GM21528 (cell line): ENCODE measurements at regions not wholly inside any gene's neighbourhood (a gene's known extent, or its start where the extent isn't known, plus 50 kb on each side); places are given as distances from the start of the nearest gene placed in this dataset.

Experiments used
- ATAC-seq: cut with Tn5 transposase; IDR thresholded peaks from one replicate; pipeline ENCODE4 v1.9.1; 2021; ENCODE audit warnings: mild to moderate bottlenecking, moderate library complexity; ENCODE audit not compliant: unreplicated experiment, low FRiP score

DNA sequence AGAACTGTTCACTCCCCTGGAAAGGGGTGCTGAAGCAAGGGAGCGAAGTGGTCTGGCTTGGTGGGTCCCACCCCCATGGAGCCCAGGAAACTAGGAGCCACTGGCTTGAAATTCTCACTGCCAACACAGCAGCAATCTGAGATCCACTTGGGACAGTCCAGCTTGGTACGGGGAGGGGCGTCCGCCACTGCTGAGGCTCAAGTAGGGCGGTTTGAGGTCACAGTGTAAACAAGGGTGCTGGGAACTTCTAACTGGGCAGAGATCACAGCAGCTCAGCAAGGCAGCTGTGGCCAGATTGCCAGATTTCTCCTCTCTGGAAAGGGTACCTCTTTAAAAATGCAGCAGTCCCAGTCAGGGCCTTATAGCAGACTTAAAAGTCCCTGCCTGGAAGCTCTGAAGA is 53.9 kb upstream of the GALNTL6 start:
- no peak for ATAC-seq

DNA sequence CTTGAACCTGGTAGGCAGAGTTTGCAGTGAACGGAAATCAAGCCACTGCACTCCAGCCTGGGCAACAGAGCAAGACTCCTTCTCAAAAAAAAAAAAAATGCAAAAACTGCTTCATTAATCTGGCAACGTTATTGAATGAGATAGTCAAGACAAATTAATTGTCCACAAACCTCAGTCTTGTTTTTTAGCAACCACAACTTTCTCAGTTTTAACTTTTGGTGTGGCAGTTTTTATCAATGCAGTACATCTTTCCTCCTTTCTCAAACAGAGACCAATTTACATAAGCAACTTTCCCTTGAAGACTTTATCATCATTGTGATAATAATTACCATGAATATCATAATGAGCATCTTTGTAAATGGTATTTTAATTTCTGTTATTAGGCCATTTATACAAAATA is 61.7 kb upstream of the GALNTL6 start:
- ATAC-seq, result no peak

GRCh38 chr4:171746418-171746817 is 66.8 kb upstream of the GALNTL6 start:
- no peak for ATAC-seq

- no peak for ATAC-seq
These were observed 70.8 kb upstream of the GALNTL6 start for GRCh38 chr4:171742436-171742835.

DNA sequence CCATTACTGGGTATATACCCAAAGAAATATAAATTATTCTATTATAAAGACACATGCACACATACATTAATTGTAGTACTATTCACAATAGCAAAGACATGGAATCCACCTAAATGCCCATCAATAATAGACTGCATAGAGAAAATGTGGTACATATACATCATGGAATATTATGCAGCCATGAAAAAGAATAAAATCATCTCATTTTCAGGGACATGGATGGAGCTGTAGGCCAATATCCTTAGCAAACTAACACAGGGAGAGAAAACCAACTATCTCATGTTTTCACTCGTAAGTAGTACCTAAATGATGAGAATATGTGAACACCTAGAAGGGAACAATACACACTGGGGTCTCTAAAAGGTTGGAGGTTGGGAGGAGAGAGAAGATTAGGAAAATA is 86.0 kb upstream of the GALNTL6 start:
- no peak for ATAC-seq

DNA sequence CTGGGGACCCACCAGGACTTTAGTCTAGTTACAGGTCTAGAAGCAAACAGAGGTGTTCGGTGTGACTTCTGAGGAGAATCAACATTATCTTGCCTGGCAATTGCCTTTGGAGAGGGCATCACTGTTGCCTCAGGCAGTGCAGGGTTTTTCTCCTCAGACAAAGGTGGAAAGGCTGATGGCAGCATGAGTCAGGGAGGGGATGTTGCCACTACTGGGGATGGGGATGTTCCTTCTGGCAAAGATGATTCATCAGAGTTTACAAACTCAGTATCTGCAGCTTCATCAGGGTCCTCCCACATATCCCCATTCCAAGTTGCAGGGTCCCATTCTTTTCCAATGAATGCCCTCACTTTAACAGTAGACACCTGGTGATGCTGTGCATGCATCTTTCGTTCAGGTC is 91.3 kb upstream of the GALNTL6 start:
- ATAC-seq, result no peak

DNA sequence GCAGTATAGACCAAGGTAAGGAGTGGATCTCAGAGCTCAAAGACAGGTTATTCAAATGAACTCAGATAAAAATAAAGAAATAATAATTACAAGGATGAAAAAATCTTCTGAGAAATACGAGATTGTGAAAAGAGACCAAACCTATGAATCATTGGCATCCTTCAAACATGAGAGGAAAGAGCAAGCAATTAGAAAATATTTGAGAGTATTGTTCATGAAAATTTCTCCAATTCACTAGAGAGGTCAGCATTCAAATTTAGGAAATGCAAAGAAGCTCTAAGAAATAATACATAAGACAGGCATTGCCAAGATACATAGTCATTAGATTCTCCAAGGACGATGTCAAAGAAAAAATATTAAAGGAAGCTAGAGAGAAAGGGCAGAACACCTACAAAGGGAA is 93.5 kb upstream of the GALNTL6 start:
- no peak for ATAC-seq

GRCh38 chr4:171718665-171719064 is 94.5 kb upstream of the GALNTL6 start:
- no peak for ATAC-seq

DNA sequence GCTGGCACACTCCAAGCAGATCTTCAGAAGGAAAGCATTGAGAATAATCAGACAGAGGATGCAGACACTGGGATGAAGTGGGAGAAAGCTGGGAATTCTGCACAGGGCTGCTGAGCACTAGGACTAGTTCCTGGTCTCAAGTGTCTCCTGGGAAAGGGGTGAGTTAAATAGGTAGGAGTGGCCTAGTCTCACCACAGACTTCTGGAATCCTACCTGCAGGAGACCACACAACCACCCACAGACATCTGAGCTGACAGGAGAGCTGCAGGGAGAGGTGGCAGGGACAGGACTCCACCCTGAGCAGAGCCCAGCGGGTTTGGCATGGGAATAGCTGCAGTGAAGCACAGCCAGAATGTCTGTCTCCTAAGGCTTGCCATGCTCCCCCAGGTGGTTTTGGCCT is 95.1 kb upstream of the GALNTL6 start:
- ATAC-seq, result no peak

- ATAC-seq, result no peak
These were observed 95.9 kb upstream of the GALNTL6 start for GRCh38 chr4:171717231-171717741.

DNA sequence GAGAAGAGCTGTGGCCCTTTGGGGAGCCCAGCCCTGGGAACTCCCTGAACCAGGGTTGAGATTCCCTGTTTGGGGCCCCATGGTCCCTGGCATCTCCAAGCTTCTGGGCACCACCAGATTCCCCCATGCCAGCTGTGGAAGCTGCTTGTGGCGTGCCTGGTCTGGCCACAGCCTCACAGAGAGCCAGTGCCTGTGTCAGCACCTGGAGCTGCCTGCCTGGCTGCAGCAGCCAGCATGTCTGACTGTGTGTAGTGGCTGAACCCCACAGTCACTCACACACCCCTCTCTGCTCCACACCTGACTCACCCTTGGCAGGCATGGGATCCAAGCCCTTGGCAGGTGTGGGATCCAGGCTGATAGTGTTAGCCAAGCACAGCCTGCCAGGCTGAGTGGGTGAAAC is 97.2 kb upstream of the GALNTL6 start:
- ATAC-seq, result no peak

GRCh38 chr4:171714791-171715454 is 98.3 kb upstream of the GALNTL6 start:
- ATAC-seq, result no peak

- no peak for ATAC-seq
These were observed 102.5 kb upstream of the GALNTL6 start for GRCh38 chr4:171710743-171711142.

GRCh38 chr4:171676555-171677215 is 136.5 kb upstream of the GALNTL6 start:
- ATAC-seq, result peak; percentile 99

DNA sequence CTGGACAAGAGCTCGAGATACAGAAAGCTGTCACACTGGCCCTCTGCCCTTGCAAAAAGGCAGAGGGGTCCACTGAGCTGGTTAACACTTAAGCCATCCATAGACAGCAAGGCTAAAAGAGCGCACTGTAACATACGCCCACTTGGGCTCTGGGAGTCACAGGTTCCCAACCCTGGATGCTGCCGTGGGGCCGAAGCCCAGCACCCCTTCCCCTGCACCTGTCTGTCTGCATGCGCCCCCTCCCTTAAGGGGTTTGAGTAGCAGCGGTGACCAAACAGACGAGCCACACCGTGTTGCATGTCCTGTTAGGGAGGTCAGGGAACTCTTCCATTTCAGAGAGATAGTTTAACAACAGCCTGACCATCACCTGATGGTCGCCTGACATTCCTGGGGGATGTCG is 138.4 kb upstream of the GALNTL6 start:
- ATAC-seq, result no peak

- no peak for ATAC-seq
These were observed 144.8 kb upstream of the GALNTL6 start for GRCh38 chr4:171668403-171668802.

DNA sequence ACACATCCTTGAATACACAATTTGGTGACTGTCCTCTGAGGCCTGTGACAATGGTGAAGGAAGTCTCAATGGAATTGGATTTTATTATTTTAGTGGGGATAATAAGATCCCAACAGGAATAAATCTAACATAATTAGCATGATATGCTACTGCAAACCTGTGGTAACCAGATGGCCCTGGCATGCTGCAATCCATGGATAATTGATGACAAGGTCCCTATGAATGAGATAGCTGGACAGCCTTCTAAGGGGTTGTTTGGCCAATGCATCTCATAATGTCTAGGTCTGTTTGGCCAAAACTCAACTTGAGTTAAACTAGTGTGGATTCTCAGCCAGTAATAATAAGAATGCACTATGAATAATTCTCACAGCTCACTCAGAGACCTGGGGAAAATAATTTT is 145.3 kb upstream of the GALNTL6 start:
- ATAC-seq, result no peak

- ATAC-seq, result no peak
These were observed 162.1 kb upstream of the GALNTL6 start for GRCh38 chr4:171651071-171651470.

GRCh38 chr4:171650543-171650942 is 162.7 kb upstream of the GALNTL6 start:
- no peak for ATAC-seq

DNA sequence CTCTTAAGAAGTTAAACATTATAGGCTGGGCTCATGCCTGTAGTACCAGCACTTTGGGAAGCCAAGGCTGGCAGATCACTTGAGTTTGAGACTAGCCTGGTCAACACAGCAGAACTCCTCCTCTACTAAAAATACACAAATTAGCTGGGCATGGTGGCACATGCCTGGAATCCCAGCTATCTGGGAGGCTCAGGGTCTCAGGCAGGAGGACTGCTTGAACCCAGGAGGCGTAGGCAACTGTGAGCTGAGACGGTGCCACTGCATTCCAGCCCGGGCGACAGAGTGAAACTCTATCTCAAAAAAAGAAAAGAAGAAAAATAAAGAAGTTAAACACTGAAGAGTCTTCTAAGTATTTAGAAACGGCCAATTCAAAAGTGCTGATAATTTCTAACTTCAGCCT is 164.3 kb upstream of the GALNTL6 start:
- ATAC-seq, result no peak

DNA sequence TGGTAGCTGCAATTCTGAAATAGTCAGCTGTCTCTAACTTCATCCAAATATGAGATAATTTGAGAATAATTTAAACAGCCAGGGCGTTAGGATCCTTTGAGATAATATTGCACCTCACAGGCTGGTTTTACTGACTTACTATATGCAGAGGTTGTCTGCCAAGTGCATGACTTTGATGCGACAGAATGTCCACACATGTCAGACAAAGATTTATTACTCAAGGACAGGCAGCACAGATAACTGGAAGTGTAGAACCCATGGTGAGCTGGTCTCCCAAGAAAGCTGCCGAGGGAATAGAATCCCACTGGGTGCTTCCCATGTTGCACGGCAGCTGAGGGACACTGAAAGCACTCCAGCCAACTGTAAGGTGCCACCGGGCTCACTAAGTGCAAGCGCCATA is 166.2 kb upstream of the GALNTL6 start:
- ATAC-seq, result no peak

GRCh38 chr4:171644430-171645057 is 168.7 kb upstream of the GALNTL6 start:
- ATAC-seq, result peak; percentile 93
